Testis (tissue), 2 donors: ENCODE measurements at regions not wholly inside any gene's neighbourhood (a gene's known extent, or its start where the extent isn't known, plus 50 kb on each side); places are given as distances from the start of the nearest gene placed in this dataset.

Experiments used
- POLR2A ChIP-seq: fragments of 450-650 bp; IDR thresholded peaks from one replicate; pipeline ENCODE4 v1.6.1; 2017; ENCODE audit warnings: antibody characterized with exemption, mild to moderate bottlenecking, moderate library complexity
- TF ChIP-seq, protein P1 (sequence below), 3 experiments: fragments of 450-650 bp in 2 of 3; fragments of 200-600 bp in 1 of 3; sonication (generic) in 1 of 3; IDR thresholded peaks; one replicate each; pipeline ENCODE4 v1.5.1; 2016 to 2019; ENCODE audit warnings: antibody characterized with exemption in 3 of 3, mild to moderate bottlenecking in 2 of 3, moderate library complexity in 1 of 3

DNA sequence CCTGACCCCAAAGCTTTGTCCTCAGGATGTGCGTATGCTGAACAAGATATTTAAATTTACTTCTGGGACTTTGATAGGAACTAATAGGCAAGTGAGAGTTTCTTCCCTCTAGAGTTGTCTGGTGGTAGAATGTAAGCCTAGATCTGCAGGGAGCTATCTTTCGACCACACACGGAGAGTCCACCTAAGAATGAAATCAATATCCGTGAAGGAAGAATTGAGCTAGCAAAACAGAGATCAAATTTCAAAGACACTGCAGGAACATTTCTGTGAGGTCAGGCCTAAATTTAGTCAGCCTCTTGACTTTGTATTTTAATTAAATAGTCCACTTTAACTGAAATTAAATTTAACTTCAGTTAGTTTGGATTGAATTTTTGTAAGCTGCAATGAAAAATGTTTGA is 871.3 kb downstream of the RAB28 start:
- TF ChIP-seq, protein P1, sequence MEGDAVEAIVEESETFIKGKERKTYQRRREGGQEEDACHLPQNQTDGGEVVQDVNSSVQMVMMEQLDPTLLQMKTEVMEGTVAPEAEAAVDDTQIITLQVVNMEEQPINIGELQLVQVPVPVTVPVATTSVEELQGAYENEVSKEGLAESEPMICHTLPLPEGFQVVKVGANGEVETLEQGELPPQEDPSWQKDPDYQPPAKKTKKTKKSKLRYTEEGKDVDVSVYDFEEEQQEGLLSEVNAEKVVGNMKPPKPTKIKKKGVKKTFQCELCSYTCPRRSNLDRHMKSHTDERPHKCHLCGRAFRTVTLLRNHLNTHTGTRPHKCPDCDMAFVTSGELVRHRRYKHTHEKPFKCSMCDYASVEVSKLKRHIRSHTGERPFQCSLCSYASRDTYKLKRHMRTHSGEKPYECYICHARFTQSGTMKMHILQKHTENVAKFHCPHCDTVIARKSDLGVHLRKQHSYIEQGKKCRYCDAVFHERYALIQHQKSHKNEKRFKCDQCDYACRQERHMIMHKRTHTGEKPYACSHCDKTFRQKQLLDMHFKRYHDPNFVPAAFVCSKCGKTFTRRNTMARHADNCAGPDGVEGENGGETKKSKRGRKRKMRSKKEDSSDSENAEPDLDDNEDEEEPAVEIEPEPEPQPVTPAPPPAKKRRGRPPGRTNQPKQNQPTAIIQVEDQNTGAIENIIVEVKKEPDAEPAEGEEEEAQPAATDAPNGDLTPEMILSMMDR (IDR thresholded peaks at IDR 0.05), result no peak
- TF ChIP-seq POLR2A, result no peak
